ENCODE measurements at regions not wholly inside any gene's neighbourhood (a gene's known extent, or its start where the extent isn't known, plus 50 kb on each side); places are given as distances from the start of the nearest gene placed in this dataset.

GRCh38 chr3:18066899-18067582 lies 324.6 kb upstream of the TBC1D5 start:
- TF ChIP-seq, protein P1, sequence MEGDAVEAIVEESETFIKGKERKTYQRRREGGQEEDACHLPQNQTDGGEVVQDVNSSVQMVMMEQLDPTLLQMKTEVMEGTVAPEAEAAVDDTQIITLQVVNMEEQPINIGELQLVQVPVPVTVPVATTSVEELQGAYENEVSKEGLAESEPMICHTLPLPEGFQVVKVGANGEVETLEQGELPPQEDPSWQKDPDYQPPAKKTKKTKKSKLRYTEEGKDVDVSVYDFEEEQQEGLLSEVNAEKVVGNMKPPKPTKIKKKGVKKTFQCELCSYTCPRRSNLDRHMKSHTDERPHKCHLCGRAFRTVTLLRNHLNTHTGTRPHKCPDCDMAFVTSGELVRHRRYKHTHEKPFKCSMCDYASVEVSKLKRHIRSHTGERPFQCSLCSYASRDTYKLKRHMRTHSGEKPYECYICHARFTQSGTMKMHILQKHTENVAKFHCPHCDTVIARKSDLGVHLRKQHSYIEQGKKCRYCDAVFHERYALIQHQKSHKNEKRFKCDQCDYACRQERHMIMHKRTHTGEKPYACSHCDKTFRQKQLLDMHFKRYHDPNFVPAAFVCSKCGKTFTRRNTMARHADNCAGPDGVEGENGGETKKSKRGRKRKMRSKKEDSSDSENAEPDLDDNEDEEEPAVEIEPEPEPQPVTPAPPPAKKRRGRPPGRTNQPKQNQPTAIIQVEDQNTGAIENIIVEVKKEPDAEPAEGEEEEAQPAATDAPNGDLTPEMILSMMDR (conservative IDR thresholded peaks at IDR 0.05; ENCODE audit: low read length) = no peak
- TF ChIP-seq EZH2phosphoT487 (IDR thresholded peaks at IDR 0.05; ENCODE audit: borderline replicate concordance, low read depth, low read length) = no peak
